NT2/D1 (cell line): ENCODE measurements at regions not wholly inside any gene's neighbourhood (a gene's known extent, or its start where the extent isn't known, plus 50 kb on each side); places are given as distances from the start of the nearest gene placed in this dataset.

Experiments used
- SUZ12 ChIP-seq: IDR thresholded peaks from 2 replicates; pipeline ENCODE4 v1.6.1; 2011; ENCODE audit not compliant: insufficient read length, insufficient read depth; ENCODE audit errors: extremely low read depth
- YY1 ChIP-seq: IDR thresholded peaks from 2 replicates; pipeline ENCODE4 v1.6.1; 2011; ENCODE audit not compliant: insufficient read length, insufficient read depth

GRCh38 chr6:9535106-9535505, 879.8 kb downstream of the TFAP2A start:
- TF ChIP-seq YY1 (no peak), SUZ12 (no peak)
